H1 (cell line): ENCODE measurements at regions not wholly inside any gene's neighbourhood (a gene's known extent, or its start where the extent isn't known, plus 50 kb on each side); places are given as distances from the start of the nearest gene placed in this dataset.
"Not testable (repeated sequence)": the region's sequence is repeated elsewhere in the genome, so short reads cannot be mapped to it uniquely, and the experiment has no call there.

Experiments used
- CTCF ChIA-PET: fragments of 300-600 bp; sonication (Branson Sonifier 250); formaldehyde crosslinking; loops from one replicate; lab custom pipeline; 2021; ENCODE audit not compliant: partially characterized antibody; lab: Charles Lee
- POLR2A ChIA-PET: fragments of 300-600 bp; sonication (Branson Sonifier 250); formaldehyde crosslinking; loops from one replicate; lab custom pipeline; 2021; ENCODE audit warnings: inconsistent platforms; ENCODE audit not compliant: partially characterized antibody; lab: Charles Lee
- DNase-seq, 2 experiments: peaks; one replicate each; pipeline versions ENCODE4 v3.0.0 to v3.0.0-alpha.2; 2010 to 2022; ENCODE audit warnings: low spot score in 2 of 2, low read depth in 1 of 2, mixed read lengths in 1 of 2
- FAIRE-seq: peaks from 2 replicates; lab custom pipeline; 2011; peaks lifted over from hg19 to GRCh38; lab: Jason Lieb, UNC
- H2AFZ ChIP-seq: 2 replicates; pipeline ENCODE4 v1.8.1; 2012; ENCODE audit warnings: low read length, inconsistent platforms
- H2AK5ac ChIP-seq: 2 replicates; pipeline ENCODE4 v1.6.1; 2013; ENCODE audit warnings: low read depth, low read length
- H2BK120ac ChIP-seq: replicated peaks from 2 replicates; pipeline ENCODE3; 2013; ENCODE audit warnings: low read depth, low read length, inconsistent platforms
- H2BK12ac ChIP-seq: 2 replicates; pipeline ENCODE4 v1.6.1; 2013; ENCODE audit warnings: low read depth, low read length
- H2BK15ac ChIP-seq: 2 replicates; pipeline ENCODE4 v1.6.1; 2013; ENCODE audit warnings: low read length
- H2BK20ac ChIP-seq: 2 replicates; pipeline ENCODE4 v1.6.1; 2013; ENCODE audit warnings: low read length
- H2BK5ac ChIP-seq: 2 replicates; pipeline ENCODE4 v1.6.1; 2013; ENCODE audit warnings: low read depth, low read length
- H3K14ac ChIP-seq: 2 replicates; pipeline ENCODE4 v1.6.1; 2013; ENCODE audit warnings: inconsistent platforms; ENCODE audit not compliant: insufficient read length
- H3K18ac ChIP-seq: 2 replicates; pipeline ENCODE4 v1.6.1; 2013; ENCODE audit warnings: low read length; ENCODE audit errors: extremely low read depth
- H3K23ac ChIP-seq: 2 replicates; pipeline ENCODE4 v1.6.1; 2013; ENCODE audit warnings: inconsistent platforms; ENCODE audit not compliant: insufficient read length
- H3K23me2 ChIP-seq: 2 replicates; pipeline ENCODE4 v1.6.1; 2013; ENCODE audit warnings: low read depth, low read length
- H3K27ac ChIP-seq: 2 replicates; pipeline ENCODE4 v1.6.1; 2011; ENCODE audit warnings: low read depth, low read length, inconsistent platforms
- H3K27me3 ChIP-seq, 4 experiments: replicated peaks in 1 of 4; 1 replicate in 1 of 4; 2 replicates in 3 of 4; pipeline versions ENCODE4 v1.6.1 to v1.8.1; 2011 to 2013; ENCODE audit warnings: low read length in 3 of 4, mild to moderate bottlenecking in 3 of 4, inconsistent platforms in 2 of 4, mixed read lengths in 2 of 4, moderate library complexity in 1 of 4; ENCODE audit not compliant: control insufficient read depth in 3 of 4, insufficient read depth in 3 of 4; ENCODE audit errors: extremely low read depth in 1 of 4
- H3K36me3 ChIP-seq, 4 experiments: 2 replicates each; pipeline versions ENCODE4 v1.6.1 to v1.8.1; 2011 to 2013; ENCODE audit warnings: mild to moderate bottlenecking in 4 of 4, low read length in 3 of 4, moderate library complexity in 2 of 4, control low read depth in 1 of 4, inconsistent platforms in 1 of 4; ENCODE audit not compliant: insufficient read depth in 4 of 4, control insufficient read depth in 2 of 4
- H3K4ac ChIP-seq: replicated peaks from 2 replicates; pipeline ENCODE3; 2013; ENCODE audit warnings: low read length, low read depth, mixed read lengths, inconsistent platforms; ENCODE audit not compliant: insufficient read length
- H3K4me1 ChIP-seq, 4 experiments: replicated peaks in 1 of 4; 1 replicate in 1 of 4; 2 replicates in 3 of 4; pipeline versions ENCODE4 v1.6.1 to v1.8.1; 2011 to 2013; ENCODE audit warnings: low read length in 3 of 4, inconsistent platforms in 2 of 4, mixed read lengths in 1 of 4; ENCODE audit not compliant: insufficient read depth in 4 of 4, control insufficient read depth in 3 of 4
- H3K4me2 ChIP-seq, 2 experiments: 2 replicates each; pipeline versions ENCODE4 v1.6.1 to v1.8.1; 2011 to 2013; ENCODE audit warnings: low read depth in 2 of 2, low read length in 2 of 2, control low read depth in 1 of 2, inconsistent platforms in 1 of 2, mild to moderate bottlenecking in 1 of 2; ENCODE audit not compliant: insufficient read depth in 1 of 2
- H3K4me3 ChIP-seq, 4 experiments: fragments of 200-600, 300-600 bp in 1 of 4; sonication (generic), shearing (Covaris generic), sonication (Bioruptor Twin) in 1 of 4; 2 replicates each; pipeline versions ENCODE4 v1.5.1 to v1.8.1; 2011 to 2016; ENCODE audit warnings: low read length in 4 of 4, low read depth in 3 of 4, control low read depth in 2 of 4, inconsistent platforms in 2 of 4, mild to moderate bottlenecking in 2 of 4, mixed read lengths in 1 of 4, moderate library complexity in 1 of 4; ENCODE audit not compliant: insufficient read depth in 2 of 4; ENCODE audit errors: extremely low read depth in 1 of 4
- H3K56ac ChIP-seq: replicated peaks from 2 replicates; pipeline ENCODE3; 2013; ENCODE audit warnings: low read depth, mild to moderate bottlenecking, mixed read lengths, low read length, inconsistent platforms; ENCODE audit not compliant: insufficient read length
- H3K79me1 ChIP-seq: 2 replicates; pipeline ENCODE4 v1.6.1; 2013; ENCODE audit warnings: low read depth, low read length, control low read depth
- H3K79me2 ChIP-seq, 2 experiments: 2 replicates each; pipeline versions ENCODE4 v1.6.1 to v1.8.1; 2012 to 2013; ENCODE audit warnings: low read length in 2 of 2, mild to moderate bottlenecking in 2 of 2, inconsistent platforms in 1 of 2; ENCODE audit not compliant: insufficient read depth in 2 of 2, control insufficient read depth in 1 of 2
- H3K9ac ChIP-seq, 4 experiments: replicated peaks in 1 of 4; 1 replicate in 1 of 4; 2 replicates in 3 of 4; pipeline versions ENCODE4 v1.6.1 to v1.8.1; 2011 to 2013; ENCODE audit warnings: low read depth in 3 of 4, low read length in 3 of 4, control low read depth in 2 of 4, mild to moderate bottlenecking in 2 of 4, moderate library complexity in 2 of 4, inconsistent platforms in 1 of 4; ENCODE audit errors: extremely low read depth in 1 of 4
- H3K9me3 ChIP-seq, 2 experiments: 2 replicates each; pipeline versions ENCODE4 v1.6.1 to v1.8.1; 2012 to 2013; ENCODE audit warnings: mild to moderate bottlenecking in 2 of 2, moderate library complexity in 2 of 2, control low read depth in 1 of 2, inconsistent platforms in 1 of 2, low read depth in 1 of 2, low read length in 1 of 2, mixed read lengths in 1 of 2; ENCODE audit not compliant: insufficient read depth in 2 of 2
- H4K20me1 ChIP-seq, 2 experiments: replicated peaks in 1 of 2; 2 replicates each; pipeline versions ENCODE3 to v1.8.1; 2011 to 2013; ENCODE audit warnings: inconsistent platforms in 2 of 2, low read length in 2 of 2, mild to moderate bottlenecking in 1 of 2; ENCODE audit not compliant: insufficient read depth in 2 of 2, control insufficient read depth in 1 of 2
- H4K5ac ChIP-seq: 2 replicates; pipeline ENCODE4 v1.6.1; 2013; ENCODE audit warnings: low read length, low read depth, mixed read lengths, inconsistent platforms; ENCODE audit not compliant: insufficient read length
- H4K8ac ChIP-seq: 2 replicates; pipeline ENCODE4 v1.8.0; 2013; ENCODE audit warnings: mild to moderate bottlenecking, moderate library complexity, low read length, inconsistent platforms; ENCODE audit not compliant: insufficient read depth; ENCODE audit errors: extremely low read depth
- H4K91ac ChIP-seq: replicated peaks from 2 replicates; pipeline ENCODE3; 2013; ENCODE audit warnings: low read length, mixed read lengths, inconsistent platforms; ENCODE audit not compliant: insufficient read length
- WGBS, 2 experiments: shearing (Covaris generic) in 1 of 2; methylation state at CpG; one replicate each; pipeline versions ENCODE4 v1.1.6 to v1.1.7; 2013 to 2015; ENCODE audit warnings: low lambda C conversion rate in 2 of 2, mixed read lengths in 2 of 2, inconsistent platforms in 1 of 2, low coverage in 1 of 2, missing lambda C conversion rate in 1 of 2; ENCODE audit not compliant: insufficient replicate concordance in 2 of 2, insufficient coverage in 1 of 2, insufficient read length in 1 of 2; ENCODE audit errors: extremely low coverage in 1 of 2, missing lambda C conversion rate in 1 of 2; 5-methylcytosine and 5-hydroxymethylcytosine counted together

GRCh38 chr9:65393111-65393810 lies 108.3 kb upstream of the FOXD4L5 start:
- FAIRE-seq, POLR2A ChIA-PET, H4K8ac ChIP-seq, H4K5ac ChIP-seq, CTCF ChIA-PET, H2BK20ac ChIP-seq, H2AK5ac ChIP-seq, H2BK5ac ChIP-seq, H3K18ac ChIP-seq, H3K4me2 ChIP-seq, H3K79me2 ChIP-seq, H3K56ac ChIP-seq, H3K79me1 ChIP-seq, DNase-seq, H2BK120ac ChIP-seq, H4K20me1 ChIP-seq, H2BK15ac ChIP-seq, H3K27ac ChIP-seq, H3K23me2 ChIP-seq, H3K4me1 ChIP-seq, H3K4ac ChIP-seq, H3K9ac ChIP-seq, H4K91ac ChIP-seq, H3K27me3 ChIP-seq, H3K14ac ChIP-seq, H3K23ac ChIP-seq, H3K4me3 ChIP-seq, H2BK12ac ChIP-seq, H2AFZ ChIP-seq, H3K36me3 ChIP-seq: not testable (repeated sequence)
- 82% methylated on average over 7 of the region's 12 CpGs; no CpG with 5 or more reads in 1 of the 2 experiments for WGBS, 2 experiments
- H3K9me3 ChIP-seq: peaks cover 0 to 21% of the 10 kb centered on the region in 2 experiments; a peak in 2 of 4 replicates

- H4K8ac ChIP-seq, H3K27ac ChIP-seq, H3K14ac ChIP-seq, H2BK120ac ChIP-seq, H3K4me2 ChIP-seq, H2BK20ac ChIP-seq, FAIRE-seq, CTCF ChIA-PET, H2BK5ac ChIP-seq, H3K18ac ChIP-seq, H3K23me2 ChIP-seq, H2BK15ac ChIP-seq, H3K23ac ChIP-seq, H4K20me1 ChIP-seq, H3K79me2 ChIP-seq, H3K27me3 ChIP-seq, H2BK12ac ChIP-seq, H2AK5ac ChIP-seq, H3K4ac ChIP-seq, POLR2A ChIA-PET, H3K4me1 ChIP-seq, H4K91ac ChIP-seq, DNase-seq, H3K9ac ChIP-seq, H3K79me1 ChIP-seq, H2AFZ ChIP-seq, H3K56ac ChIP-seq, H4K5ac ChIP-seq, H3K36me3 ChIP-seq, H3K4me3 ChIP-seq: not testable (repeated sequence)
- peaks cover 0 to 21% of the 10 kb centered on the region in 2 experiments; a peak in 2 of 4 replicates for H3K9me3 ChIP-seq
- WGBS, 2 experiments: no CpG with 5 or more reads among the region's 6 CpGs
Observed at GRCh38 chr9:65392611-65393010, 107.6 kb upstream of the FOXD4L5 start.
